OCI-LY7 (cell line): ENCODE measurements at regions not wholly inside any gene's neighbourhood (a gene's known extent, or its start where the extent isn't known, plus 50 kb on each side); places are given as distances from the start of the nearest gene placed in this dataset.

Experiments
- EZH2phosphoT487 ChIP-seq: fragments of 200-600 bp; sonication (generic); IDR thresholded peaks from 2 replicates; pipeline ENCODE4 v1.6.1; 2018; ENCODE audit warnings: low read depth, borderline replicate concordance, mild to moderate bottlenecking, mixed run types, antibody characterized with exemption, low read length, moderate library complexity, mixed read lengths
- TF ChIP-seq, protein P1 (sequence below): fragments of 200-600 bp; sonication (generic); conservative IDR thresholded peaks from 2 replicates; pipeline ENCODE4 v1.5.1; 2014; ENCODE audit warnings: mild to moderate bottlenecking, antibody characterized with exemption, low read length, moderate library complexity, mixed read lengths

- TF ChIP-seq, protein P1, sequence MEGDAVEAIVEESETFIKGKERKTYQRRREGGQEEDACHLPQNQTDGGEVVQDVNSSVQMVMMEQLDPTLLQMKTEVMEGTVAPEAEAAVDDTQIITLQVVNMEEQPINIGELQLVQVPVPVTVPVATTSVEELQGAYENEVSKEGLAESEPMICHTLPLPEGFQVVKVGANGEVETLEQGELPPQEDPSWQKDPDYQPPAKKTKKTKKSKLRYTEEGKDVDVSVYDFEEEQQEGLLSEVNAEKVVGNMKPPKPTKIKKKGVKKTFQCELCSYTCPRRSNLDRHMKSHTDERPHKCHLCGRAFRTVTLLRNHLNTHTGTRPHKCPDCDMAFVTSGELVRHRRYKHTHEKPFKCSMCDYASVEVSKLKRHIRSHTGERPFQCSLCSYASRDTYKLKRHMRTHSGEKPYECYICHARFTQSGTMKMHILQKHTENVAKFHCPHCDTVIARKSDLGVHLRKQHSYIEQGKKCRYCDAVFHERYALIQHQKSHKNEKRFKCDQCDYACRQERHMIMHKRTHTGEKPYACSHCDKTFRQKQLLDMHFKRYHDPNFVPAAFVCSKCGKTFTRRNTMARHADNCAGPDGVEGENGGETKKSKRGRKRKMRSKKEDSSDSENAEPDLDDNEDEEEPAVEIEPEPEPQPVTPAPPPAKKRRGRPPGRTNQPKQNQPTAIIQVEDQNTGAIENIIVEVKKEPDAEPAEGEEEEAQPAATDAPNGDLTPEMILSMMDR: no peak
- TF ChIP-seq EZH2phosphoT487: no peak
Observed at GRCh38 chr2:66929632-66930338, 467.3 kb upstream of the ETAA1 start.
